GM13976 (cell line): ENCODE measurements at regions not wholly inside any gene's neighbourhood (a gene's known extent, or its start where the extent isn't known, plus 50 kb on each side); places are given as distances from the start of the nearest gene placed in this dataset.

ENCODE experiments used
- DNase-seq: peaks from one replicate; pipeline ENCODE4 v3.0.0; 2012; ENCODE audit warnings: low spot score
- in situ Hi-C: fragments of 300-500 bp; cut with MboI; formaldehyde crosslinking; loops from one replicate; pipeline ENCODE4 v1.12.0; 2022; ENCODE audit warnings: low sequenced_read_pairs, mixed read lengths, inconsistent platforms; ENCODE audit not compliant: unreplicated experiment
- TF ChIP-seq, protein P1 (sequence below): IDR thresholded peaks from 2 replicates; pipeline ENCODE4 v1.5.1; 2012; ENCODE audit warnings: borderline replicate concordance, mild to moderate bottlenecking; ENCODE audit not compliant: insufficient read depth; ENCODE audit errors: extremely low read depth, missing control alignments, control extremely low read depth

DNA sequence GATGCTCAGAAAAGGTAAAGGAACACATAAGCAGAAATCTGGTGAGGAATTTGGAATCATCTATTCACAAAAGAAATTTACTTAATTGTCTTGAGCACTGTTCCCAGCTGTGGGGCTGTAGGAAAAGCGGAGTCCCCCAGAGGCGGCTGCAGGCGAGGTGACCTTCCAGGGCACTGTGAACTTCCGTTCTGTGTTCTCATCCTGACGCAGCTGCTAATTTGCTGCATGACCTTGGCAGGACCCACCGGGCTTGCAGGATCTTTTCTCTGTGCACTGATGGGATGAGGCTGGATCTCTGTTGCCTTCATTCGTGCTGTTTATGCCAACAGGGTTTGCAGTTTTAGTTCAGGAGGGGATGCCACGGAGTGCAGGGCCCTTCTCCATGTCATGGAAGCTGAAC lies 301.9 kb upstream of the MYT1L start:
- TF ChIP-seq, protein P1, sequence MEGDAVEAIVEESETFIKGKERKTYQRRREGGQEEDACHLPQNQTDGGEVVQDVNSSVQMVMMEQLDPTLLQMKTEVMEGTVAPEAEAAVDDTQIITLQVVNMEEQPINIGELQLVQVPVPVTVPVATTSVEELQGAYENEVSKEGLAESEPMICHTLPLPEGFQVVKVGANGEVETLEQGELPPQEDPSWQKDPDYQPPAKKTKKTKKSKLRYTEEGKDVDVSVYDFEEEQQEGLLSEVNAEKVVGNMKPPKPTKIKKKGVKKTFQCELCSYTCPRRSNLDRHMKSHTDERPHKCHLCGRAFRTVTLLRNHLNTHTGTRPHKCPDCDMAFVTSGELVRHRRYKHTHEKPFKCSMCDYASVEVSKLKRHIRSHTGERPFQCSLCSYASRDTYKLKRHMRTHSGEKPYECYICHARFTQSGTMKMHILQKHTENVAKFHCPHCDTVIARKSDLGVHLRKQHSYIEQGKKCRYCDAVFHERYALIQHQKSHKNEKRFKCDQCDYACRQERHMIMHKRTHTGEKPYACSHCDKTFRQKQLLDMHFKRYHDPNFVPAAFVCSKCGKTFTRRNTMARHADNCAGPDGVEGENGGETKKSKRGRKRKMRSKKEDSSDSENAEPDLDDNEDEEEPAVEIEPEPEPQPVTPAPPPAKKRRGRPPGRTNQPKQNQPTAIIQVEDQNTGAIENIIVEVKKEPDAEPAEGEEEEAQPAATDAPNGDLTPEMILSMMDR = no peak
- in situ Hi-C loops = no loop called here
- DNase-seq = no peak

DNA sequence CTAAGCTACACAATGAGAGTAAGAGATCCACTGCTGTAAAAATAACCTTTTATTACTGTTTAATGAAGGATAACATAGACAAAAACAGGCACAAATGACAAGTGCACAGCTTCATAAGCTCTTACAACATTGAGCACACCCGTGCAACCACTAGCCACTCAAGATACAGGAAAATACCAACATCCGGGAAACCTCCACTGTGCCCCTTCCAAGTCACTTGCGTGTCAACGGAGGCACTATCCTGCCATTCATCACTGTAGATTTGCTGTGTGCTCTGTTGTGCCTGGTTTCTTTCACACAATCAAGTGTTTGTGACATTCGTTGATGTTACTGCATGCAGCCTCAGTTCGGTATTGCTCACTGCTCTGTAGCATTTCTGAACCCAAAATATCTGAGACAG lies 292.9 kb upstream of the MYT1L start:
- no peak for DNase-seq
- in situ Hi-C loops = no loop called here
- TF ChIP-seq, protein P1 = no peak

DNA sequence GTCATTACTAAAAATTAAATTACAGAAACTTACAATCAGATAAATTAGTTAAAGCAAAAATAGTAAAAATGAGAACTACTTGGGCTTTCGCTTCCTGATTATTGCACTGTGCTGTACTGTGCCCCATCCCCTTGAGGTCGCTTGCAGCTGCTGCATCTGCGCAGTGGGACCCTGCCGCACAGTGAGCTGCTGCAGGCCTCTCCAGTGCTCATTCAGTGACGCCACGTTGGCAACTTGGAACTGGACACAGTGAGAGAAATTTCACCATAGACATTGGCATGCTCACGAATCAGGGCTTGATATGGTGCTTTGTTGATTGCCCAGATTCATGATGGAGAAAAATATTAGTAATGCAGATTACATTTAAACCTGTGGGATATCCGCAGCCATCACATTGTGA lies 290.8 kb upstream of the MYT1L start:
- in situ Hi-C loops = no loop called here
- DNase-seq = no peak
- TF ChIP-seq, protein P1 = no peak

DNA sequence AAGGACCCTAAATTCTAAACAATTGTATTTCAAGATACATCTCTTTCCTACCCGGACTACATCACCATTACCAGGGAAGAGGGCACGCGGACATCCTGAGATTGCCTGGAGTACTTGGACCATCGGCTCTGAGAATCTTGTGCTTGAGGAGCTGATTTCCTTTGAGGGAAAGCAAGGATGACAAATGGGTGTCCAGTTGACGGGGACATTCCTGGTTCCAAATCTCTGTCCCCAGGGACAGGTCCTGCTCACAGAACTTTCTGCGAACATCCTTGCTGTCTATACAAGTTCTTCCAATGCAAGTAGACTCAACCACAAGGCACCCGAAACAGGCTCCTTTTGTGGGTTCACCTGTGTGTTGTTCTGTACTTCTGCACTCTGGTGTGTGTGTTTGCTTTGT lies 289.5 kb upstream of the MYT1L start:
- DNase-seq = no peak
- TF ChIP-seq, protein P1 = no peak
- in situ Hi-C loops = no loop called here

DNA sequence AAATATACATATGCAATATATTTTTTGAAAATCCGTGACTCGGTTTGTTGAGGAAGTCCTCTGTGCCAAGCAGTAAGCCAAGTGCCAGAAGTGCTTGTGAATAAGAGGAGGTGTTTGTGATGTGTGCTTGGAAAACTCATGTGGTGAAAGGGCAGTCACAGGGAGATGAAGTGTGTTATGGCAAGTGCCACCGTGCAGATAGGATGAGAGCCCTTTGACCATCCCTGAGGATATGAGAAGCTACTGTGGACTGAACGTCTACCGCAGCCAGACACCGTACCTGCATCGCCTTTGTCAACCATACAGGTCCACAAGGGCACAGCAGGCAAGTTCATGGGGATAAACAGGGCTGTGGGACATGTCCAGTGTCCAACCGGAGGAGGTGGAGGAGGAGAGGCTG lies 288.9 kb upstream of the MYT1L start:
- no peak for DNase-seq
- TF ChIP-seq, protein P1 = no peak
- in situ Hi-C loops = no loop called here

DNA sequence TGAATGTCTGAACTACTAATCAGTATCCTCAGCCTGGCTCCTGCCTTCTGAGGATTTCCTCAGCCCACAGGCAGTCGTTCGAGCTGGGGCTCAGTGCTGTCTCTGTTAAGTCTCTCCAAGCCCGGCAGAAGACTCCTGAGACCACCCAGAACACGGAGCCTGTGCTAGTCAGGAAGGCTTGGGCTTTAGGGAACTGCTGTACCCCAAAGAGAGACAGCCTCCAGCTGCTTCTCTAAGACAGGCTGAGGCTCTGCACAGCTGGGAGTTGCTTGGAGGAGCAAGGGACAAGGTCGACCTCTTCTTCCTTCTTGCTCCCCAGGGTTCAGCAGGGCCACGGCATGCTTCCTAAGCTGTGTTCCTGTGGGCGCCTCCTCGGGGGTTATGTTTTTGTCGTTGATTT lies 283.4 kb upstream of the MYT1L start:
- in situ Hi-C loops = no loop called here
- TF ChIP-seq, protein P1 = no peak
- no peak for DNase-seq
